ENCODE measurements at regions not wholly inside any gene's neighbourhood (a gene's known extent, or its start where the extent isn't known, plus 50 kb on each side); places are given as distances from the start of the nearest gene placed in this dataset.

DNA sequence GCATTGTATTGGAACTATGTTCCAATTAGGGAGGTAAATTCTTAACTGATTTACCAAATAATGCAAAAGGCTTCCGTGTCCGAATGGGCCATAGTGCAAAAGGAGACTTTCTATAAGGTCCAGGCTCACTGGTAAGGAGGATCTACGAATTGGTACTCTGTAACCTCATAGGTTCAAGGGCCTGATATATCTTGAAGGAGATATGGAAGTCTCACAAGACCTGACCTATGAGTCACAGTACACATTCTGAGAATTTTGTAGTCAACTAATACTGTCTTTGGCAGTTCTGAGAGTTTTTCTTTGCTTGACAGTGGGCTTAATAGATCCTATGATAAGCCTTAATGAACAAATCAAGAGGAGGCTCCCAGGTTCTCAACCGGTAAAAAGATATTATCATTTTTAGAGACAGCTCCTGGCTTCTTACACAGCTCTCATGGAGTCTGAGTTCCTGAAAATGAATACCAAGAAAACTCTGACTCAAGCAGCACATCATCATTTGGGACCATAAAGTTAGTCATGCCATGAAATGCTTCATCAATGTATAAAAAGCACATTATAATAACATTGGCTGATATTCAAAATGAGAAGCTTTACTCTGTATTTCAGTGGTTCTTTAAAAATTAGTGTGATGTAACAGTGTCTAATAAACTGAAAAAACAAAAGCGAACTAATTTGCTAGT is 1275.2 kb upstream of the CRIM1 start:
- DNase-seq = no peak

DNA sequence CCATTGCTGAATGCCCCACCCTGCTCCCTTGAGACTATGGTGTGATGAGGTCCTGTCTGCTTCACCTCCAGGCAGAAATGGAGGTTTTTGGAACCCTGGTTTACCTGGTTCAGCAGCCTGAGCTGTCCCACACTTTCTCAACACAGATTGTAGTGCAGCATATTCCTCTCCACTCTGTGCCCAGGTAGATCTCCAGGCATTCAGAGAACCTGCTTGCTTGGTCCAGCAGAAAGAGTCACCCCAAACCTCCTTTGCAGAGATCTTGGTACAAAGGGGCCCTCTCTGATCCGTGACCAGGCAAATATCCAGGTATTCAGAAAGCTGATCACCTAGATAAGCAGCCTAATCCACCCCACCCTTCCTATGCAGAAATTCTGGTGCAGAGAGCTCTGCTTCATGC is 1288.2 kb upstream of the CRIM1 start:
- no peak for DNase-seq

- no peak for DNase-seq
These were observed 1291.7 kb upstream of the CRIM1 start for GRCh38 chr2:35063836-35064235.

- no peak for DNase-seq
These were observed 1319.7 kb upstream of the CRIM1 start for GRCh38 chr2:35035883-35036282.

DNA sequence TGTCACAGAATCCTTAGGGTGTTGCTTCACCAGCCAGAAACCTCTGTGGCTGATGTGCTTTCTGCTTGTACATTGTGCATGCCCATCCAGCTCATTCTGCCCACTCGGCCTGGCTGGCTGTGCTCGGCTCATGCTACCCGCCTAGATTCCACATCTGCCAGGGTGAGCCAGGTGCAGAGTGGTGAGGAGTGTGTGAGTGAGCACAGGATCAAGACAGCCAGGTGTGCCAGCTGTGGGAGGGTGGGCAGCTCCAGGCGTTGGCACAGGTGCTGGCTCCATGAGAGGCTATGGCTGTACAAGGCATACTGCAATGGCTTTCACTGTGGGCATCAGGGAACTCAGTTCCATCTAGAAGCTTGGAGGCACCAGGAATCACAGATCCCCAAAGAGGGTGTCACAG is 1321.8 kb upstream of the CRIM1 start:
- no peak for DNase-seq

GRCh38 chr2:35023545-35023944 is 1332.0 kb upstream of the CRIM1 start:
- no peak for DNase-seq

- DNase-seq = no peak
These were observed 1355.1 kb upstream of the CRIM1 start for GRCh38 chr2:35000453-35000852.

DNA sequence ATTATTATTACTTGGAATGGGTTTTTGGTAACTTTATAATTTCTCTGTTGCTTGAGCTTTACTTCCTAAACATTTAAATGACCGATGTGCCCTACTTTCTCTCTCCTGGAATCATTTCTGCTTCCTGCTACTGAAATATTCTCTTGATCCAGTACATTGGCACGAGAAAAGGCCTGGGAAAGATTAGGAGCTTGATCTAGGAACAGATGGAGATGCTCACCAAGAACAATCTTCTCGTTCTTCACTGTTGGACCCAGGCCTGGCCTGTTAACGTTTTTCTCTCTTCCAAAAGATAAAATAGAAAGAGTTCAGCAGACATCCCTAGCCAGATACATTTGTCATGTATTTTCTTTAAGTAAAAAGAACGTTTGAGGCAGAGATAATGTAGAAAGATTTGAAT is 1356.8 kb upstream of the CRIM1 start:
- no peak for DNase-seq

DNA sequence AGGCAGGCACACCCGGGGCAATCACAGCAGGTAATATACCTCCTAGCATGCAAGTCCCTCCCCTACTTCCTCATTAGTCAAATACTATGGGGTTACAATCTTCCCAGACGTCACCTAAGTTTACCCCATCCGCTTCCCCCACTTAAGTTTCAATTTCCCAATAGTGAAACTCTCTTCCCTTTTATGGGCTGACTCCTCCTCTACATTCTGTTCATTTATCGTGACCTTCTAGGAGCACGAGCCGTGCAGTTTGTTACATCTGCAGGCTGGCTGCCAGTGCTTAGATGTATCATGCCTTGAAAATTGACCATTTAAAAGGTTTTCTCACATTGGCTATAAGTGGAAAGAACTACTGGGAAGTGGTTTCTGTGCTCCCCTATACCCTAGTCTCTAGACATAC is 1357.8 kb upstream of the CRIM1 start:
- no peak for DNase-seq

- no peak for DNase-seq
These were observed 1360.4 kb upstream of the CRIM1 start for GRCh38 chr2:34995196-34995595.

DNA sequence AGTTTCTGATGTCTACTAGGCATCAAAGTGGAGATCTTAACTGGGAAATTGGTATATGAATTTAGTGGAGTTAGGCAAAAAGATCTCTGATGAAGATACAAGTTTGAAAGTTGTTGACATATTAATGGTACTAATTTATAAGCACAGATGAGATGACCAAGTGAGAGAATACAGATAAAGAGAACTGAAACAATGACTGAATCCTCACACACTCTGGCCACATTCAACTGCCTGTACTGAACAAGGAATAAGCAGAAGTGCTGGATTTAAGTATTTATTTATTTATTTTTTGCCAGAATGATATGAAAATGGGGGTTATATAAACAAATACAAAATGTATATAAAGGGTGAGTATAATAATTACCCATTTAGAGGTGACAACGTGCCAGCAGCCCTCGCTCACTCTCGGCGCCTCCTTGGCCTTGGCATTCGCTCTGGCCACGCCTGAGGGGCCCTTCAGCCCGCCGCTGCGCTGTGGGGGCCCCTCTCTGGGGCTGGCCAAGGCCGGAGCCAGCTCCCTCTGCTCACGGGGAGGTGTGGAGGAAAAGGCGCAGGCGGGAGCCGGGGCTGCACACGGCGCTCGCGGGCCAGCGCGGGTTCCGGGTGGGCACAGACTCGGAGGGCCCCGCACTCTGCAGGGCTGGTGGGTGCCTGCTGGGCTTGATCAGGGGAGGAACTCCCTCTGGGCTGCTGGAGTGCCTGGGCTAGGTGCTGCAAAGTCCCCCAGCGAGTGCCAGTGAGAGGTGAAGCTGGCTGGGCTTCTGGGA is 1363.9 kb upstream of the CRIM1 start:
- DNase-seq = no peak

GRCh38 chr2:34985474-34985873 is 1370.1 kb upstream of the CRIM1 start:
- DNase-seq = no peak

GRCh38 chr2:34980689-34981088 is 1374.9 kb upstream of the CRIM1 start:
- no peak for DNase-seq

GRCh38 chr2:34979148-34979547 is 1376.4 kb upstream of the CRIM1 start:
- DNase-seq = no peak

DNA sequence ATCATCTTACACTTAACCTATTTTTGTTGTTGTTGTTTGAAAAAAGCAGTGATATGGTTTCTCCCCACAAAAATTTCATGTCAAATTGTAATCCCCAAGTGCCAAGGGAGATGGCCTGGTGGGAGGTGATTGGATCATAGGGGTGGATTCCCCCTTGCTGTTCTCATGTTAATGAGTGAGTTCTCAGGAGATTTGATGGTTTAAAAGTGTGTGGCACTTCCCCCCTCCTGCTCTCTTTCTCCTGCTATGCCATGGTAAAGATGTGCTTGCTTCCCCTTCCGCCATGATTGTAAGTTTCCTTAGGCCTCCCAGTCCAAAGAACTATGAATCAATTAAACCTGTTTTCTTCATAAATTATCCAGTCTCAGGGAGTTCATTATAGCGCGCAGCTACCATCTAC is 1362.7 kb upstream of the FAM98A start:
- no peak for DNase-seq

- no peak for DNase-seq
These were observed 1355.7 kb upstream of the FAM98A start for GRCh38 chr2:34954758-34955157.

GRCh38 chr2:34950797-34951196 is 1351.7 kb upstream of the FAM98A start:
- no peak for DNase-seq

GRCh38 chr2:34949316-34949715 is 1350.2 kb upstream of the FAM98A start:
- DNase-seq = no peak

- no peak for DNase-seq
These were observed 1337.0 kb upstream of the FAM98A start for GRCh38 chr2:34936089-34936488.

DNA sequence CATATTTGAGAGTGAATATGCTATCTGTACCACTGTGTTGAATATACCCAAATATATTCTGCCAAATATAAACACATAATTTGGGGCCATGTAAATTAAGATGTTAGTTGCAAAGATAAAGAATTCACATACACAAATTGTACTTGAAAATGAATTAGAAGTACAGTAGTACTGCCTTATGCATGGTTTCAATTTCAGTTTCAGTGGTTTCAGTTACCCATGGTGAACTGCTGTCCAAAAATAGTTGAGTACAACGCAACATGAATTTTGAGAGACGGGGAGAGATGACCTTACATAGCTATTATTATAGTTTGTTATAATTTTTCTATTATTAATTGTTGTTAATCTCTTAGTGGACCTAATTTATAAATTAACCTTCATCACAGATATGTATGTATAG is 1313.0 kb upstream of the FAM98A start:
- no peak for DNase-seq

- no peak for DNase-seq
These were observed 1311.0 kb upstream of the FAM98A start for GRCh38 chr2:34909992-34910705.

DNA sequence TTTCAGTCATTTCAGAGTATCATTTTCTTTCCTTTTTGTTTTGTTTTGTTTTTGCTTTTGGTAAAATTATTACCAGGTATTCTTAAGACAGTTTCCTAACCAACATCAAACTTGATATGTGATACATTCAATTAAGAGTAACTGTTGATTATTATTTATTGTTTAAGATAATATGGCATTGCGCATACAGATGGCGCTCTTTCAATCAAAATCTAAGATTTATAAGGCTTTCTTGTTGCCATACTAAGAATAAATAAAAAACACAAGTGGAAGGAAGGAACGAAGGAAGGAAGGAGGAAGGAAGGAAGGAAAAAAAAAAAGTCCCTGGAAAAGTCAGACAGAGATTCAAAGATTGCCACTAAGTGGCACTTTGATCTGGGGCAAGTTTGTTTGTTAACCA is 1308.7 kb upstream of the FAM98A start:
- DNase-seq = no peak

DNA sequence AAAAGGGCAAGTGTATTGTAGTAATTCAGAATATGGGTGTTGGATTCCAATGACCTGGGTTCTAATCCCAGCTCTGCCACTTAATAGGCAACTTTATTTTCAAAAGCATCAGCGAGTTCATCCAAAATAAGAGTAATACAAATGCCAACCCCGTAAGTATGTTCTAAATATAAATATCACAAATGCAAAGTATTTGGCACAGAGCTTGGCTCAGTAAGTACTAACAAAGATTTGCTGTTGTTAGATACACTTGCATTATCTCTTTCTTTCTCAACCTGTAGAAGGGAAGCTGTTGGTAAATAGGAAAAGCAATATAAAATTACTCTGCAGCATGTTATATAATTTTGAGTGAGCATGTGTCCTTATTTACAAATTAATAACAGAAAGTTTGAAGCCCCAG is 1302.6 kb upstream of the FAM98A start:
- no peak for DNase-seq

- no peak for DNase-seq
These were observed 1300.0 kb upstream of the FAM98A start for GRCh38 chr2:34899079-34899478.
